ENCODE measurements at regions not wholly inside any gene's neighbourhood (a gene's known extent, or its start where the extent isn't known, plus 50 kb on each side); places are given as distances from the start of the nearest gene placed in this dataset.
A peak's percentile ranks its signal among the peaks of the same experiment; 100 is the strongest.
"Not testable (repeated sequence)": the region's sequence is repeated elsewhere in the genome, so short reads cannot be mapped to it uniquely, and the experiment has no call there.

DNA sequence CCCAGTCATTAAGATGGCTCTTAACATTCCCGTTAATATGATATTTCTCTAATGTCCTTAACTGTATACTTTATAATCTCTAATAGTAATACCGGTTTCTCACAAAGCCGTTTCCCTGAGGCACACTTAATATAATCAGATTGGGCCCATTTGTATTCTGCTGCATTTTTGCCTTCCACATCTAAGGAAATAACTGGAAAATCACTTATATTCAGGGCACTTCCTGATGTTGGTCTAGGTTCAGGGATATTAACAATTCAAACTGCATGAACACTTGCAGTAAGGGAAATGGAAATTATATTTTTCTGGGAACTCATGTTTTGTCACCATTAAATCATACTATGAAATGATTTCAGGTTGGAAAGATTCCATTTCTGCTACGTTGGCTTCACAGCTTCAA lies 119.8 kb downstream of the TPR start:
- DNase-seq (ENCODE audit: low read depth), result no peak

DNA sequence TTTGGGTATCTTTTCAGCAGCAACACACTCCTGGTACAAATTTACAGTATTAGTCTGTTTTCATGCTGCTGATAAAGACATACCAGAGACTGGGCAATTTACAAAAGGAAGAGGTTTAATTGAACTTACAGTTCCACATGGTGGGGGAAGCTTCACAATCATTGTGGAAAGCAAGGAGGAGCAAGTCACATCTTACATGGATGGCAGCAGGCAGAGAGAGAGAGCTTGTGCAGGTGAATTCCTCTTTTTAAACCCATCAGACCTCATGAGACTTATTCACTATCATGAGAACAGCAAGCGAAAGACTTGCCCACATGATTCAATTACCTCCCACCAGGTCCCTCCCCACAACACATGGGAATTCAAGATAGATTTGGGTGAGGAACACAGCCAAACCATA lies 124.5 kb downstream of the TPR start:
- DNase-seq (ENCODE audit: low read depth), result no peak

DNA sequence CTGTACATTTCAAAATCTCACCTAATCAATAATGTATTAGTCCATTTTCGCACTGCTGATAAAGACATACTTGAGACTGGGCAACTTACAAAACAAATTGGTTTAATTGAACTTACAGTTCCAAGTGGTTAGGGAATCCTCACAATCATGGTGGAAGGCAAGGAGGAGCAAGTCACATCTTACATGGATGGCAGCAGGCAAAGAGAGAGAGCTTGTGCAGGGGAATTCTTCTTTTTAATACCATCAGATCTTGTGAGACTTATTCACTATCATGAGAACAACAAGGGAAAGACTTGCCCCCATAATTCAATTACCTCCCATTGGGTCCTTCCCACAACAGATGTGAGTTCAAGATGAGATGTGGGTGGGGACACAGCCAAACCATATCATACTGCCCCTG lies 126.4 kb downstream of the TPR start:
- not testable (repeated sequence) for DNase-seq (ENCODE audit: low read depth)

DNA sequence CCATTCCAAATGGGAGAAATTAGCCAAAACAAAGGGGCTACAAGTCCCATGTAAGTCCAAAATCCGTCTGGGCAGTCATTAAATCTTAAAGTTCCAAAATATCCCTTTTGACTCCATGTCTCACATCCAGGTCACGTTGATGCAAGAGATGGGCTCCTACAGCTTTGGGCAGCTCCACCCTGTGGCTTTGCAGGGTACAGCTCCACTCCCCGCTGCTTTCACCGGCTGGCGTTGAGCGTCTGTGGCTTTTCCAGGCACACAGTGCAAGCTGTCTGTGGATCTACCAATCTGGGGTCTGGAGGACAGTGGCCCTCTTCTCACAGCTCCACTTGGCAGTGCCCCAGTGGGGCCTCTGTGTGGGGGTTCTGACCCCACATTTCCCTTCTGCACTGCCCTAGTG lies 130.2 kb downstream of the TPR start:
- DNase-seq (ENCODE audit: low read depth), result peak; percentile 24
